Epithelial cell of proximal tubule (primary cell): ENCODE measurements at regions not wholly inside any gene's neighbourhood (a gene's known extent, or its start where the extent isn't known, plus 50 kb on each side); places are given as distances from the start of the nearest gene placed in this dataset.

Experiments
- DNase-seq: peaks from one replicate; pipeline ENCODE4 v3.0.0-alpha.2; 2011; ENCODE audit warnings: low read depth
- H3K4me3 ChIP-seq: 2 replicates; pipeline ENCODE4 v1.5.1; 2011; ENCODE audit warnings: low read depth, mild to moderate bottlenecking, low read length
- TF ChIP-seq, protein P1 (sequence below): conservative IDR thresholded peaks from 2 replicates; pipeline ENCODE4 v1.5.1; 2012; ENCODE audit warnings: low read depth, mild to moderate bottlenecking, low read length

DNA sequence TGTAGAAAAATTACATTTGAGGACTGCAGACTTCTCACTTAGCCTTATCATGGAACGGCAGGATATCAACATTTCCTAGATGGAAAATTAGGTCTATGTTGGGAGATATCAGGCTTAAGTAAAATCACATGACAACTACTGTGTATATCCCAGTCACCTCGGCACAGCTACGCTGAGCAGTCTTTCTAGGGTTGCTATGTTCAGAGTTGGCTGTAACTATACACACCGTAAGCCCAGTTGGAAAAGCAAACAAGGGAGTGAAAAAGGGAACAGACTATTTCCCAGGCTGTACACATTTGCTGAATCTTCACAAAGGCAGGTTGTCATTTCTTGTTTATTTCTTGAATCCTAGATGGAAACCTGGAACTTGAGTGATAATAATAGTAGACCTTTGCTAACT lies 80.7 kb upstream of the PTPRK start:
- no peak for DNase-seq
- no peak overlapping the region for H3K4me3 ChIP-seq
- TF ChIP-seq, protein P1, sequence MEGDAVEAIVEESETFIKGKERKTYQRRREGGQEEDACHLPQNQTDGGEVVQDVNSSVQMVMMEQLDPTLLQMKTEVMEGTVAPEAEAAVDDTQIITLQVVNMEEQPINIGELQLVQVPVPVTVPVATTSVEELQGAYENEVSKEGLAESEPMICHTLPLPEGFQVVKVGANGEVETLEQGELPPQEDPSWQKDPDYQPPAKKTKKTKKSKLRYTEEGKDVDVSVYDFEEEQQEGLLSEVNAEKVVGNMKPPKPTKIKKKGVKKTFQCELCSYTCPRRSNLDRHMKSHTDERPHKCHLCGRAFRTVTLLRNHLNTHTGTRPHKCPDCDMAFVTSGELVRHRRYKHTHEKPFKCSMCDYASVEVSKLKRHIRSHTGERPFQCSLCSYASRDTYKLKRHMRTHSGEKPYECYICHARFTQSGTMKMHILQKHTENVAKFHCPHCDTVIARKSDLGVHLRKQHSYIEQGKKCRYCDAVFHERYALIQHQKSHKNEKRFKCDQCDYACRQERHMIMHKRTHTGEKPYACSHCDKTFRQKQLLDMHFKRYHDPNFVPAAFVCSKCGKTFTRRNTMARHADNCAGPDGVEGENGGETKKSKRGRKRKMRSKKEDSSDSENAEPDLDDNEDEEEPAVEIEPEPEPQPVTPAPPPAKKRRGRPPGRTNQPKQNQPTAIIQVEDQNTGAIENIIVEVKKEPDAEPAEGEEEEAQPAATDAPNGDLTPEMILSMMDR, result no peak

DNA sequence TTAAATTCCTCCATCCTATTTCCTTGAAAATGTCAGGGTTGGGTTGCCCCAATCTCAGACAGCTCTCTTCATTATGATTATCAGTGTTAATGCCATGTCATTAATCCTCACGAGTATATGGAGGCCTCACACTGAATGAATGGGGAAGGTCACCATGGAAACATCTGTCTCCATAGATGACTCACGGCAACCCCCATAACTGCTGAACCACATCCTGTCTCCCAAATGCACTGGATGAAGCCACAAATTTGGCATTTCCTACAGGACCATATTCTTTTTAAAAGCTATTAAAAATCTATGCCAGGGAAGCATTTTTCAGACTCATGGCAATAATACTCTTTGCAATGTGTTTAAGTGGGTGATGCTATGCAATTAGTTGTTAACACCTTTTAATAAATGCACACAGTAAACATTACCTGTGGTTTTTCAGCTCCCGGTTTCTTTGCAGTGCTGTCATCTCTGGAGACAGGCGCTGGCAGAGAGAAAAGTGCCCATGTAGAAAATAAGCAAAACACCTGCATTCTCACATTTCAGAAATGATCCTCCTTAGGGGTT lies 80.1 kb upstream of the PTPRK start:
- no peak for DNase-seq
- TF ChIP-seq, protein P1, result no peak
- H3K4me3 ChIP-seq, result no peak overlapping the region

DNA sequence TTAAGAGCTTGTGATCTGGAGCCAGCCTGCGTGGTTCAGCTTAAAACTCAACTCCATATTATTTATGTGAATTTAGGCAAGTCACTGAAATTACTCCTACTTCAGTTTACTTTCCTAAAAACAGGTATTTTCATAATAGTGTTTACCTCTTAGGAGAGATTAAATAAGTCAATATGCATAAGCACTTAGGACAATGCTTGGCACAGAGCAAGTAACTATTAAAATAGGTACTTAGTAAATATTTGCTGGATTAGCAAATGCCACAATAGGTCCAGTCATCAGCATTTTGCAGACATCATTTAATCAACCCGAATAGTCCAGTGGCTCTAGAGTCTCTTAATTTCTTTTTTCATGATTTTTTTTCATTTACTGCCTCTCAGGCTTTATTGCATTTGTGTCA lies 78.6 kb upstream of the PTPRK start:
- H3K4me3 ChIP-seq, result no peak overlapping the region
- TF ChIP-seq, protein P1, result no peak
- DNase-seq, result no peak

DNA sequence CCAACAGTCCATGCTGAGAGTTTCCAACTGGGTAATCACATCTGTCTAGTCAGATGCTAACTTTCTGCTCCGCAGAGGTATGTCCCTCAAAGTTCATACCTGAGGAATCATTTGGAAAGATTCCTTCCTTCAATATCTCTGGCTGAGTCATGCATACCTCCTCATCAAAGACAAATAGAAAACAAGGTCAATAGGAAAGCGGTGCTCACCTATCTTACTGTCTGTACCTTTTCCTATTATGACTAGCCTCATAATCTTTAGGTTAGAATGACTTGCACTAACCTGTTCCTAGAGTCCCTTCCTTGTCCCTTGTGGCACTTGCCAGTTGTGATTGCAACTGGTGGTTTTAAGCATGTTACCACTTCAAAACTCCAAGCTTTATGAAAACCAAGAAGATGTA lies 78.2 kb upstream of the PTPRK start:
- no peak overlapping the region for H3K4me3 ChIP-seq
- DNase-seq, result no peak
- TF ChIP-seq, protein P1, result no peak

DNA sequence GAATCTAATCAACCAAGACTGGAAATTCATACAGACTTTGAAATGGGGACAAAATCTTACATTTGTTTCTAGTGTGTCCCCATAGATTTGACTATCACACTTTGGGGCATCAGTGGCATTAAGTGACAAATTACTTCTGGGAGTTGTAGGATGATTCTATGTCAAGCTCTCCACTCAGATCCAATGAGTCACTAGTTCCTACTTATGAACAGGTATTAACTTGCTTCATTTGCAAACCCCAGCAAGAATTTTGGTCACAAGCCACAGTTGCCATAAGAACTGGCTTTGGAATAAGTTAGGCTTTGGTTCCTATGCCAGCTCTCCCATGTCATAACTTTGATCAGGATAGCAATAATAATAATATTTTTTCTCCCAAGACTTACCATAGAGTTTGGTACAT lies 77.6 kb upstream of the PTPRK start:
- DNase-seq, result no peak
- TF ChIP-seq, protein P1, result no peak
- no peak overlapping the region for H3K4me3 ChIP-seq

DNA sequence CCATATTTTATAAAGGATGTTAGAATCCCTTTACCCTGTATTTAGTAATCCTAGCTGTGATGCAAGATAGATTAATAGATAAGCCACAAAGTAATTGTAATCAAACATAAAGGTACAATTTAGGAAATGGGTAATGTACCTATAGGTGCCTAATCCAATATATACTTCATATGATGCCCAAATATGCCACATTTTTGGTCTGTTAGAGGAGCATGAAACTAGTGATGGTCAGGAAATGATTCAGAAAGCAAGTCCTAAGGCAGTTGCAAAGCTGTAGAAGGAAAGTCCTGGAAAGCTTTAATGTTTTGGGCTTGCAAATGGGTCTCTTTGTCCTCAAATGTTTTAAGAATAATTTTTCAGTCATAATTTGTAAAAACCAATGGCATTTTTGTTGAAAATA lies 76.6 kb upstream of the PTPRK start:
- TF ChIP-seq, protein P1, result no peak
- no peak for DNase-seq
- no peak overlapping the region for H3K4me3 ChIP-seq

DNA sequence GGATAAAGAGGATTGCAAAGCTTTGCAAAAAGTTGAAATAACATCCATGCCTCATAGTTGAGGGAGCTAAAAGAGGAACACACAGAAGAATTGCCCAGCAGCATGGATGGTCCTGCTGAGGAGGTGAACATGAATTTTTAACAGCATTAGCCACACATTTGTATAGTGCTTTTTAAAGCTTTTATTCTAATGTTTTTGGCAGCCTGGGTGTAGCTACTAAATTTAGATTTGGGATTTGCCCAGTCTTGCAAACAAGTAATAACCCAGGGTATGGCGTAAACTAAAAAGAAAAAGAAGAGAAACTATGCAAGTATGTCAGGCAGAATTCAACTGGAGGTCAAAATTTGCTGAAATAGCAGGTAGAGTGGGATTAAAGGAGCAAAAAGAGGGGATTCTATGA lies 75.1 kb upstream of the PTPRK start:
- TF ChIP-seq, protein P1, result no peak
- no peak for DNase-seq
- H3K4me3 ChIP-seq, result no peak overlapping the region
